Body of pancreas (tissue), 4 donors: ENCODE measurements at regions not wholly inside any gene's neighbourhood (a gene's known extent, or its start where the extent isn't known, plus 50 kb on each side); places are given as distances from the start of the nearest gene placed in this dataset.

ENCODE experiments used
- ATAC-seq: fragments of 150-250 bp; one replicate; pipeline ENCODE4 v1.9.1; 2016
- DNase-seq, 4 donors: peaks; one replicate each; pipeline ENCODE4 v3.0.0-alpha.2; 2019
- H3K27ac ChIP-seq, 4 donors: fragments of 200-600 bp; sonication (generic); 1 replicate in 3 of 4; 2 replicates in 1 of 4; pipeline versions ENCODE4 v1.5.1 to v1.6.1; 2016 to 2019; ENCODE audit warnings: mild to moderate bottlenecking in 1 of 4, mixed read lengths in 1 of 4, moderate library complexity in 1 of 4
- H3K27me3 ChIP-seq, 2 donors: fragments of 200-600 bp; sonication (generic); one replicate each; pipeline ENCODE4 v1.6.0; 2016; ENCODE audit warnings: mild to moderate bottlenecking in 1 of 2
- H3K36me3 ChIP-seq, 2 donors: fragments of 200-600 bp; sonication (generic); replicated peaks in 1 of 2; 2 replicates each; pipeline ENCODE4 v1.5.1; 2016; ENCODE audit warnings: low read depth in 2 of 2; ENCODE audit not compliant: insufficient read depth in 1 of 2
- H3K4me1 ChIP-seq: fragments of 200-600 bp; sonication (generic); one replicate; pipeline ENCODE4 v1.6.0; 2016
- H3K4me3 ChIP-seq, 2 donors: fragments of 200-600 bp; sonication (generic); 1 replicate in 1 of 2; 2 replicates in 1 of 2; pipeline ENCODE4 v1.5.1; 2016 to 2019
- H3K9me3 ChIP-seq, 3 donors: fragments of 200-600 bp; sonication (generic); 1 replicate in 2 of 3; 2 replicates in 1 of 3; pipeline ENCODE4 v1.5.1; 2016
- POLR2A ChIP-seq, 3 donors: fragments of 450-650 bp; IDR thresholded peaks; one replicate each; pipeline ENCODE4 v1.6.1; 2016; ENCODE audit warnings: antibody characterized with exemption in 3 of 3, mild to moderate bottlenecking in 2 of 3
- WGBS, 2 donors: methylation state at CpG; one replicate each; pipeline ENCODE4 v1.1.5; 2017; 5-methylcytosine and 5-hydroxymethylcytosine counted together
- intact Hi-C: fragments of 100-400 bp; cut with DNase I; formaldehyde crosslinking; loops from one replicate; pipeline ENCODE4 v1.15.1; 2023
- TF ChIP-seq, protein P1 (sequence below), 7 experiments: fragments of 450-650 bp in 4 of 7; fragments of 200-600 bp in 3 of 7; sonication (generic) in 3 of 7; IDR thresholded peaks; one replicate each; pipeline ENCODE4 v1.5.1; 2016 to 2019; ENCODE audit warnings: antibody characterized with exemption in 7 of 7

DNA sequence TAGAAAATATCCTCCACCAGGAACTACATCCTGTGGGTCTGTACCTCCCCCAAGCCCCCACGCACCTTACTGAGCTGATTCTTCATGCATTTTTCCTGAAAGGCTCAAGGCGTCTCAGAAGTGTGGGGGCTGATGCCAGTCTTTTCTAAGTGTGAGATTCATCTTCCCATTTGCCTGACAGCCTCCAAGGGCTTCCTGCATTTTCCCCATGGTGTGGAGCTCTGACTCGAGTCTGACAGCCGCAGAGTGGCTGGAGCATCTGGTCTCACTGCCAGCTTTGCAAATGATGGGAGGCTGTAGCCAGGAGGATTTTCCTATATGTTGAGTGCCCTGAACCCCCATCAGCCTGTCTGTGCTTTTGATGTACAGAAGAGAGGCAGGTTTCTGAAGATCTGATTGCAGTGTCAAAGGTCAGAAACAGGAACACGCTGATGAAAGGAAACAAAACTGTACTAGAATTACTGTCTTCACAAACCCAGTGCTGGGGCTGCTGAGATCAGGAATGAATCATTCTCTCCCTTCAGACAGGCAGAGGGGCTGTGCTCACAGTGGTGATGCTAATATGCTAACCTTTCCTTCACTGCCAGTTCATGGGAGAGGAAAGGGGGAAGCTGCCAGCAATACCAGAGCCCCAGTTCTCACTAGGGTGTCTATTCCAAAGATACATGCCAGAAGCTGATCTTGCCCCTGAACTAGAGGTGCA, 201.5 kb upstream of the C1orf174 start:
- H3K4me3 ChIP-seq, result no peak overlapping the region
- no peaks in the 10 kb centered on the region for H3K4me1 ChIP-seq
- intact Hi-C loops, result no loop called here
- no peaks in the 10 kb centered on the region for H3K36me3 ChIP-seq
- H3K27me3 ChIP-seq, result no peaks in the 10 kb centered on the region
- DNase-seq (no peak), ATAC-seq (no peak)
- no peak overlapping the region for H3K27ac ChIP-seq
- no peaks in the 10 kb centered on the region for H3K9me3 ChIP-seq
- TF ChIP-seq POLR2A (IDR thresholded peaks at IDR 0.05), result no peak
- TF ChIP-seq, protein P1, sequence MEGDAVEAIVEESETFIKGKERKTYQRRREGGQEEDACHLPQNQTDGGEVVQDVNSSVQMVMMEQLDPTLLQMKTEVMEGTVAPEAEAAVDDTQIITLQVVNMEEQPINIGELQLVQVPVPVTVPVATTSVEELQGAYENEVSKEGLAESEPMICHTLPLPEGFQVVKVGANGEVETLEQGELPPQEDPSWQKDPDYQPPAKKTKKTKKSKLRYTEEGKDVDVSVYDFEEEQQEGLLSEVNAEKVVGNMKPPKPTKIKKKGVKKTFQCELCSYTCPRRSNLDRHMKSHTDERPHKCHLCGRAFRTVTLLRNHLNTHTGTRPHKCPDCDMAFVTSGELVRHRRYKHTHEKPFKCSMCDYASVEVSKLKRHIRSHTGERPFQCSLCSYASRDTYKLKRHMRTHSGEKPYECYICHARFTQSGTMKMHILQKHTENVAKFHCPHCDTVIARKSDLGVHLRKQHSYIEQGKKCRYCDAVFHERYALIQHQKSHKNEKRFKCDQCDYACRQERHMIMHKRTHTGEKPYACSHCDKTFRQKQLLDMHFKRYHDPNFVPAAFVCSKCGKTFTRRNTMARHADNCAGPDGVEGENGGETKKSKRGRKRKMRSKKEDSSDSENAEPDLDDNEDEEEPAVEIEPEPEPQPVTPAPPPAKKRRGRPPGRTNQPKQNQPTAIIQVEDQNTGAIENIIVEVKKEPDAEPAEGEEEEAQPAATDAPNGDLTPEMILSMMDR (IDR thresholded peaks at IDR 0.05), result no peak
- 22 to 30% methylated on average over 5 of the region's 5 CpGs for WGBS, 2 donors

DNA sequence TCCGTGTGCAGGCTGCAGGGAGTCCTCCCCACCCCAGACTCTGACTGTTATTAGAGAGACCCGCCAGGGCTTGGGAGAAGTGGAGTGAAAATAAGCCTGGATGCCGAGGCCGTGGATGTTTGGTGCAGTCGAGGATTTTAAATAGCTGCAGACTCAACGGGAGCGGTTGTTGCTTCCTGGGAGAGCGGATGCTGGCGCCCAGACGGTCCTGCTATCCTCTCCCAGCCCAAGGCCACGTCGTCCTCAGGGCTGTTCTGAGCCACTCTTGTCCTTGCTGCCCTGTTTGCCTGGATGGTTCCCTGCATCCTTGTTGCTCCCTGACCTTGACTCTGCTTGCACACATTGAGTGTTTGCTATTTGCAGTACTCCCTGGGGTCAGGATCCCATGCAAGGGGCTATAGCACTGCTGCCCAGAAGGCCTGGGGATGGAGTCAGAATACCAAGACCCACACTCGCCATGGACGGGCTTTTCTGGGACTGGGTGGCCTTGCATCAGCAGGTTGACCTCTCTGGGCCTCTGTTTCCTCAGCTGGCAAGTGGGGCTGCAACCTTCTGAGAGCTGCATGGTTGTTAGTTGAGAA, 205.3 kb upstream of the C1orf174 start:
- ATAC-seq (no peak), DNase-seq (peak in 1 of 4 donors; percentile 1)
- H3K36me3 ChIP-seq, result no peaks in the 10 kb centered on the region
- TF ChIP-seq, protein P1 (IDR thresholded peaks at IDR 0.05), result no peak
- no peak for TF ChIP-seq POLR2A (IDR thresholded peaks at IDR 0.05)
- H3K9me3 ChIP-seq, result no peaks in the 10 kb centered on the region
- WGBS, 2 donors, result 53 to 70% methylated on average over 7 to 14 of the region's 14 CpGs
- no peaks in the 10 kb centered on the region for H3K4me1 ChIP-seq
- intact Hi-C loops, result no loop called here
- no peak overlapping the region for H3K27ac ChIP-seq
- no peaks in the 10 kb centered on the region for H3K27me3 ChIP-seq
- no peak overlapping the region for H3K4me3 ChIP-seq

DNA sequence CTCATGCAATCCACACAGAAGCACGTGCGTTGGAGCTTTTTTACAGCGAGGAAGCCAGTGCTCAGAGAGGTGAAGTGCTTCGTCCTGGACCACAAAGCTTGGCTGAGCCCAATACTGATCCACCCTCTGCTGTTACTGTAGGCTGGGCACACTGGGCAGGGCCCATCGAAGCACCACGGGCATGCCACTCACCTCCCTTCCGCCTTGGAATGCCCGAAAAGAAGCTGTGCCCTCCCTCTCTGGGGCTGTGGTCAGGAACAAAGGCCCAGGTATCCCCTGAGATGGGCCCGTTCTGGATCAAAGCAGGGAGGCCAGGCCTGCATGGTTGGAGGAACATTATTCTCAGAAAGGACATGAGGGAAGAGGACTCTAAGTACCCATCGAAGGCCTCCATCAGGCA, 206.7 kb upstream of the C1orf174 start:
- WGBS, 2 donors, result 65 to 72% methylated on average over 7 to 10 of the region's 10 CpGs
- H3K4me3 ChIP-seq, result no peak overlapping the region

DNA sequence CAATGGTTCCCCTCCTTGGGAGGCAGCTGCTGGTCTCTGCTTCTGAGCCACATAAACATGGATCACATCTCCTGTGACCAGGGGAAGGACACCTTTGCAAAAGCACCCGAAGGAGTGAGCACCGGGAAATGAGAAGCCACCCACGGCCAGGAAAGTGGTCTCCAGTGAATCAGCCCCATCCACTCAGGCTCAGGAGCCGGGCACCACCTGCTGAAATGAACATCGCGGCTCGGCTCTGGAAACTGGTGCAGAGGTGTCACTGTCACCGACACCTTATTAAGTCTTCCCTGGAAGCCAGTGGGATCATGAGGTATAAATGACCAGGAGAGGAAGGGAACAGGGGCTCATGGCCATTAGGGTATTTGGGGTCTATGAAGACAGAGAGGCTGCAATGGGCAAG, 207.2 kb upstream of the C1orf174 start:
- Histone ChIP-seq H3K36me3 (no peaks in the 10 kb centered on the region), H3K27me3 (no peaks in the 10 kb centered on the region), H3K4me3 (no peak overlapping the region), H3K9me3 (no peaks in the 10 kb centered on the region), H3K4me1 (no peaks in the 10 kb centered on the region), H3K27ac (no peak overlapping the region)
- intact Hi-C loops, result no loop called here
- ATAC-seq (no peak), DNase-seq (peak in 1 of 4 donors; percentile 8)
- WGBS, 2 donors, result 61% methylated on average over 8 of the region's 8 CpGs; no CpG with 5 or more reads in 1 of the 2 donors
- TF ChIP-seq POLR2A (IDR thresholded peaks at IDR 0.05), result no peak
- TF ChIP-seq, protein P1 (IDR thresholded peaks at IDR 0.05), result no peak

More for the DNA sequence above, 206.7 kb upstream of the C1orf174 start:
- peak in 1 of 4 donors; percentile 0 for DNase-seq
- no peaks in the 10 kb centered on the region for H3K27me3 ChIP-seq
- H3K9me3 ChIP-seq, result no peaks in the 10 kb centered on the region
- no peaks in the 10 kb centered on the region for H3K36me3 ChIP-seq
- no peak for ATAC-seq
- no peak overlapping the region for H3K27ac ChIP-seq
- intact Hi-C loops, result no loop called here
- no peaks in the 10 kb centered on the region for H3K4me1 ChIP-seq
- no peak for TF ChIP-seq POLR2A (IDR thresholded peaks at IDR 0.05)
- TF ChIP-seq, protein P1 (IDR thresholded peaks at IDR 0.05), result no peak

DNA sequence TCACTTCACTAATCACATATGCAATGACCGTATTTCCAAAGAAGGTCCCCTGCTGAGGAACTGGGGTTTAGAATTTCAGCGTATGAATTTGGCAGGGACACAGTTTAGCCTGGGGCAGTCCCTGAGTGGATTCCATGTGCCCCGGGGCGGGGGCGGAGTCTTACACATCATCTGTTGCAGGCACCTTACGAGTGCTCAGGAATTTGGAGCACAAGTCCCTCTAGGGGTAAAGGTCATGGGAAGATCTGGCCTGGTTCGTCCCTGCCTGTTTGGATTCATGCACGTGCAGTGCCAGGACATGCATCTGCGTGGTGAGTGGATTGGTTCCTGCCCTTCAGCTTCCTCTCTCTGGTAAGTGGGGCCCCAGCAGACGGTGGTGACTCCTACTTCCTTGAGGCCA, 208.3 kb upstream of the C1orf174 start:
- Histone ChIP-seq H3K9me3 (no peaks in the 10 kb centered on the region), H3K4me1 (no peaks in the 10 kb centered on the region), H3K36me3 (no peaks in the 10 kb centered on the region), H3K27ac (no peak overlapping the region), H3K4me3 (no peak overlapping the region), H3K27me3 (no peaks in the 10 kb centered on the region)
- peak in 1 of 4 donors; percentile 2 for DNase-seq
- ATAC-seq, result no peak
- intact Hi-C loops, result no loop called here
- 34 to 54% methylated on average over 5 to 10 of the region's 10 CpGs for WGBS, 2 donors
- TF ChIP-seq, protein P1 (IDR thresholded peaks at IDR 0.05), result no peak
- TF ChIP-seq POLR2A (IDR thresholded peaks at IDR 0.05), result no peak
